SK-N-MC (cell line): ENCODE measurements at regions not wholly inside any gene's neighbourhood (a gene's known extent, or its start where the extent isn't known, plus 50 kb on each side); places are given as distances from the start of the nearest gene placed in this dataset.

ENCODE experiments used
- DNase-seq: peaks from one replicate; pipeline ENCODE4 v3.0.0-alpha.2; 2011; ENCODE audit warnings: low read depth, low spot score
- H3K27ac ChIP-seq: fragments of 200-600 bp; sonication (generic); 2 replicates; pipeline ENCODE4 v1.5.1; 2016; ENCODE audit warnings: mixed run types
- H3K36me3 ChIP-seq: fragments of 200-600 bp; sonication (generic); 2 replicates; pipeline ENCODE4 v1.6.1; 2017; ENCODE audit warnings: antibody characterized with exemption, low read length, mixed read lengths; ENCODE audit not compliant: insufficient read depth
- H3K4me3 ChIP-seq: fragments of 200-600 bp; sonication (generic); 2 replicates; pipeline ENCODE4 v1.5.1; 2016
- H3K9ac ChIP-seq: fragments of 200-600 bp; sonication (generic); 2 replicates; pipeline ENCODE4 v1.8.0; 2017; ENCODE audit warnings: mixed run types, mixed read lengths; ENCODE audit not compliant: insufficient read length
- H3K9me3 ChIP-seq: fragments of 200-600 bp; sonication (generic); 2 replicates; pipeline ENCODE4 v1.6.1; 2017; ENCODE audit warnings: low read depth, mild to moderate bottlenecking, antibody characterized with exemption, low read length, moderate library complexity, mixed read lengths
- EZH2 ChIP-seq: fragments of 200-600 bp; sonication (generic); IDR thresholded peaks from one replicate; pipeline ENCODE4 v1.6.1; 2017; ENCODE audit warnings: antibody characterized with exemption
- FOXP2 ChIP-seq: optimal IDR thresholded peaks from 2 replicates; pipeline ENCODE3; 2011; ENCODE audit warnings: mild to moderate bottlenecking, moderate library complexity; ENCODE audit not compliant: insufficient read depth; ENCODE audit errors: extremely low read length, control extremely low read depth
- POLR2AphosphoS5 ChIP-seq: IDR thresholded peaks from 2 replicates; pipeline ENCODE4 v1.6.1; 2012; ENCODE audit warnings: mild to moderate bottlenecking, low read depth, low read length, borderline replicate concordance

- Histone ChIP-seq H3K36me3 (no peaks in the 10 kb centered on the region), H3K27ac (no peak overlapping the region), H3K4me3 (no peak overlapping the region), H3K9ac (no peak overlapping the region), H3K9me3 (no peaks in the 10 kb centered on the region)
- DNase-seq: no peak
- TF ChIP-seq POLR2AphosphoS5 (no peak), FOXP2 (no peak), EZH2 (no peak)
These were observed 175.2 kb downstream of the RND3 start for GRCh38 chr2:150312271-150312670.

DNA sequence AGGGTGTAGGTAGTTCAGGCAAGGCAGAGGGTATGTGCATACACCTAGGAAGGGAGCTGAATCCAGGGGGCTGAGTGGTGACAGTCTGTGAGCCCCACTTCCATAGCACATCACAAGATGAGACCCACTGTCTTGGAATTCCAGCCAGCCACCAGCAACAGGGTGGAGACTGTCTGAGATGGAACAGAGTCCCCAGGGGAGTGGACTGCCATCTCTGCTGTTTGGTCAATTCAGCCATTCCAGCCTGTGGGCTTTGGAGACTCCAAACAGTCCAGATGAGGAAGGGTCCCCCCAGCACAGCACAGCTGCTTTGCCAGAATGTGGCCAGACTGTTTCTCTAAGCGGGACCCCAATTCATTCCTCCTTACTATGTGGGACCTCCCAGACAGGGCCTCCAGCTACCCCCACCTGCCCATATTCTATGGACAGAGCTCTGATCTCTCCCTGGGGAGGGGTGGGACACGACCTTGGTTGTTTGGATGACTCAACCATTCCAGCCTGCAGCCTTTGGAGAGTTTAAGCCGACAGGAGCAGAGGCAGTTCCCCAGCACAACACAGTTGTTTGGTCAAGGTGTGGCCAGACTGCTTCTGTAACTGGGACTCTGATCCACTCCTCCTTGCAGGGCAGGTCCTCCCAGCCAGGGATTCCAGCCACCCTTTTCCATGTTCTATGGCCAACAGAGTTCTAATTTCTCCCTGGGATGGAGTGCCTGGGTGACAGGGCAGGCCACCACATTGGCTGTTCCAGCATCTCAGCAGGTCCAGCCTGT, 178.0 kb downstream of the RND3 start:
- TF ChIP-seq EZH2 (no peak), FOXP2 (no peak), POLR2AphosphoS5 (no peak)

DNA sequence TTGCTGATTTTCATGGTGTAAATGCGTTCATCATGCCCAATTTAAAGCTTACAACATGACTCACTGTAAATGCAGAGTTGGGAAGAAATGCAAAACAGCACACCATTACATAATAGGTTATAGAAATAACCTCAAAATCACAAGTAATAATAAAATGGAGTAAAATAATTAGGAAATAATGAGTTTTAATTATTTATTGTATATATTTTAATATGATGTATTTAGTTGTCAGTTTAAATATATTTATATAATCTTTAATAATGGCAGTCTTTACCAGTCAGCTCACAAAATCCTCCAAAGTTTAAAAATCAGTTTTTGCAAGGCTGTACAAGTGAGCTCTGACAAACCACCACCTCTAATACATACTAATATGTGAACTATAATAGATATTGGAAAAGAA, 180.2 kb downstream of the RND3 start:
- DNase-seq: no peak
- H3K36me3 ChIP-seq: no peaks in the 10 kb centered on the region
- H3K27ac ChIP-seq: no peak overlapping the region
- TF ChIP-seq EZH2: no peak
- TF ChIP-seq FOXP2: no peak
- TF ChIP-seq POLR2AphosphoS5: no peak
- peaks cover 5% of the 10 kb centered on the region; the same call in 1 of the 2 replicates for H3K9me3 ChIP-seq
- no peak overlapping the region for H3K4me3 ChIP-seq
- H3K9ac ChIP-seq: no peak overlapping the region

More for the DNA sequence above, 178.0 kb downstream of the RND3 start:
- H3K9me3 ChIP-seq: no peaks in the 10 kb centered on the region
- no peak overlapping the region for H3K27ac ChIP-seq
- H3K36me3 ChIP-seq: no peaks in the 10 kb centered on the region
- H3K9ac ChIP-seq: no peak overlapping the region
- H3K4me3 ChIP-seq: no peak overlapping the region
- no peak for DNase-seq

GRCh38 chr2:150303281-150303680, 184.2 kb downstream of the RND3 start:
- Histone ChIP-seq H3K4me3 (no peak overlapping the region), H3K9me3 (peaks cover 5% of the 10 kb centered on the region; the same call in 1 of the 2 replicates), H3K9ac (no peak overlapping the region), H3K27ac (no peak overlapping the region), H3K36me3 (no peaks in the 10 kb centered on the region)
- no peak for TF ChIP-seq EZH2
- no peak for TF ChIP-seq FOXP2
- no peak for TF ChIP-seq POLR2AphosphoS5
- no peak for DNase-seq

DNA sequence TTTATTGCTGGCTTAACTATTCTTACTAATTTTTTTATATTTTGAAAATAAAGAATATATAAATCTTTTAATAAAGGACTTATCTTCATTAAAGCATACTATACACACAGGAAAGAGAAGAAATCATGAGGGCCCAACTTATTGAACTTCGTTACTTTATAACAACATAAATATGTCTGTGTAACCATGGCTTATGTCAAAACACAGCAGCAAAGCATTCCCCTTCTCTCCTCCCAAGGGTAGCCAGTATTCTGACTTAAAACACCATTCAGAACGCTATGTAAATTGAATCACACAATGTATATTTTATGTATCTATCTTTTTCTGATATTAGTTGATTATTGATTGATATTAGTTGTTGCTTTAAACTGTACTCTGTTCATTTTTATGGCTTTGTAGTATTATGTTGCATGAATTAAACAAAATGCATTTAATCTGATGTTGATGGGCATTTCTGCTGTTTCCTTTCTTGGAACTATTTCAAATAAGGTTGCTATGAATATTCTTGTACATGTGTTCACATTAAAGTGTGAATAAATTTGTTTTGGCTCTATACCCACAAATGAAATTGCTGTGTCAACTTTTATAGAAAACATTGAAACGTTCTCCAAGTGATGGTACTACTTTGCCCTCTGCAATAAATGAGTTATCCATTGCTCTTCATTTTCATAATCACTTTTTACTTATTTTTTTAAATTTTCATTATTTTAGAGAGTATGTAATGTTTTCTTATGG, 188.7 kb downstream of the RND3 start:
- DNase-seq: no peak
- peaks cover 5% of the 10 kb centered on the region; the same call in 1 of the 2 replicates for H3K9me3 ChIP-seq
- no peaks in the 10 kb centered on the region for H3K36me3 ChIP-seq
- H3K9ac ChIP-seq: no peak overlapping the region
- no peak overlapping the region for H3K27ac ChIP-seq
- H3K4me3 ChIP-seq: no peak overlapping the region
- TF ChIP-seq POLR2AphosphoS5 (no peak), EZH2 (no peak), FOXP2 (no peak)

DNA sequence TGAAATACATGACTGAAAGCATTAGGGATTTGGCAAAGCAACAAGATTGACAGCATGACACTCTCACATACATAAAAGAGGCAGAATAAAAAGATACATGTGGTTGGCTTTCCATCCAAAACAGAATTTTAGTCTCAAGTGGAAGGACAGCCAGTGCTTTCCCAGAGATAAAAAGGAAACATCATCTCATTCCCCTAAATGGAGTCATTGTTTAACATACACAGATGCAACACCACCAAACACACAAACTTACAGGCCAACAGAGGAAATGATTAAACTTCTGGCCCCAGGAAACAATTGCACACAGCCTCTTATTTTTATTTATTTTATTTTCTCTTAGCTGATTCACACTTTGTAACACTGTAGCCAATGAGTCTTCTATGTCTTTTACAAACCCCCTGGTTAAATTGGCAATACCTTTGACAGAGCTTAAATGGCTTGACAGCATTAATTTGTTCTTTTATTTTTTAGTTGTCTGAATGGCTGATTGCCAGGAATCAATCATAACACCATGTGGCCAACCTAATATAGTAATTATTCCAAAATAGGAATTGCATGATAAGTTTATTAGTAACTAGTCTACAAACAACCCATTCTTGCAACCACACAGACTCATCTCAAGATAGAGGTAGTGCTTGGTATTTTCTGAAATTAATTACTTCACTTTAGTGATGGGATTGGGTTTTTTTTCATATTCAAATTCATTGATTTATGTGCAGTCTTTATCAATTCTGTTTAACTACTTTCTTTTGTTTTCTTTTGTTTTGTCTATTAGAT, 190.5 kb downstream of the RND3 start:
- Histone ChIP-seq H3K36me3 (no peaks in the 10 kb centered on the region), H3K4me3 (no peak overlapping the region), H3K9ac (no peak overlapping the region), H3K27ac (no peak overlapping the region), H3K9me3 (no peaks in the 10 kb centered on the region)
- no peak for DNase-seq
- no peak for TF ChIP-seq POLR2AphosphoS5
- TF ChIP-seq EZH2: no peak
- no peak for TF ChIP-seq FOXP2

- H3K36me3 ChIP-seq: no peaks in the 10 kb centered on the region
- no peak overlapping the region for H3K9ac ChIP-seq
- no peaks in the 10 kb centered on the region for H3K9me3 ChIP-seq
- H3K27ac ChIP-seq: no peak overlapping the region
- no peak for DNase-seq
- TF ChIP-seq POLR2AphosphoS5: no peak
- TF ChIP-seq EZH2: no peak
- TF ChIP-seq FOXP2: no peak
- H3K4me3 ChIP-seq: no peak overlapping the region
These were observed 191.9 kb downstream of the RND3 start for GRCh38 chr2:150295544-150295943.

DNA sequence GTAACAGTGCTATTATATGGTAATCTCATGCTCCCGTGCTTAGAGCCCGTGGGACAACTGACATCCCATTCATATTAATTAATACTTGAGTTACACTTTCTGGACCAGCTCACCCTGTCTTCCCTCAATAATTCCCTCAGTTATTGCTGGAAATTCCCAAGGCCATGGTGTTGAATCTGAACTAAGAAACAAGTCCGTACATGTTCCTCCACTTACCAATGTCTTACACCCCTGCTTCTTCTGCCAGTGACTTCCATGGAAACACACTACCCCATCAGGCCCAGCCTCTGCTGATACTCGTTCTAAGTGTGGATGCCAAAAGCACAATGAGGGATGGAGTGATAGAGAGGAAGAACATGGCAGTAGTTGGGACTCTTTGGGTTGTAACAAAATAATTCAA, 193.7 kb downstream of the RND3 start:
- no peak for DNase-seq
- H3K4me3 ChIP-seq: no peak overlapping the region
- TF ChIP-seq POLR2AphosphoS5 (no peak), FOXP2 (no peak)
- no peaks in the 10 kb centered on the region for H3K36me3 ChIP-seq
- no peak overlapping the region for H3K9ac ChIP-seq
- H3K27ac ChIP-seq: no peak overlapping the region
- no peaks in the 10 kb centered on the region for H3K9me3 ChIP-seq
